Stimulated activated CD8-positive, alpha-beta memory T cell treated with anti-CD3 and anti-CD28 coated beads, Interleukin-12 subunit alpha, Interleukin-12 subunit beta, amount 100 ng/mL, for 24 hours (primary cell): ENCODE measurements at regions not wholly inside any gene's neighbourhood (a gene's known extent, or its start where the extent isn't known, plus 50 kb on each side); places are given as distances from the start of the nearest gene placed in this dataset.
"Not testable (repeated sequence)": the region's sequence is repeated elsewhere in the genome, so short reads cannot be mapped to it uniquely, and the experiment has no call there.

Experiments
- DNase-seq: peaks from one replicate; pipeline ENCODE4 v3.0.0-alpha.2; 2020; ENCODE audit errors: extremely low read depth

DNA sequence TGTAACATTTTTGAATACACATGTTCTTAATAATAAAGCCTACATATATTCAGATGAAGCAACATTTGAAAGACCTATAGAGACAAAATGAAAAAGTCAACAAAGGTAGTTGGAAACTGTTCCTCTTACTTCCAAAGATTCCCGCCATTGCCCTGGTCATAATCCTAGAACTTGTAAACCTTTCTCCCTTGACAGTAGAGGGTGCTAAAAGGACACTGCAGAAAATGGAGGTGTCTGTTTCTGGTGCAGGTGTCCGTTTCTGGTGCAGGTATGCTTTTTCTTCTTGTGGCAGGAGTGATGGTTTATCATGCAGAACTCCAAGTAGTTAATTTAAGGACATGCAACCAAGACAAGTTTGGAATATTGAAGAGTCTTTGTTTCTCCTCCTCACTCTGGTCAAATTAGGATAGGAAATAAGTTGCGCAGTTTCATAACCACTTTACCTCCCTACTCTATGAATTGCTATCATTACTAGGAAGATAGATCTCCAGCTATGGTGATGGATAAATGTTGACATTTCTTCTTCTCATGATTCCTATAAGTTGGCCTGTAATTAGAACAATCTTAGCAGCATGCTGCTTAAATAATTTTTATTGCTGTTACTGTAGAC lies 56.0 kb upstream of the FAM174A start:
- no peak for DNase-seq

- DNase-seq, result no peak
Observed at GRCh38 chr5:100472091-100472490, 63.1 kb upstream of the FAM174A start.

- DNase-seq, result no peak
Observed at GRCh38 chr5:100469767-100470166, 65.4 kb upstream of the FAM174A start.

DNA sequence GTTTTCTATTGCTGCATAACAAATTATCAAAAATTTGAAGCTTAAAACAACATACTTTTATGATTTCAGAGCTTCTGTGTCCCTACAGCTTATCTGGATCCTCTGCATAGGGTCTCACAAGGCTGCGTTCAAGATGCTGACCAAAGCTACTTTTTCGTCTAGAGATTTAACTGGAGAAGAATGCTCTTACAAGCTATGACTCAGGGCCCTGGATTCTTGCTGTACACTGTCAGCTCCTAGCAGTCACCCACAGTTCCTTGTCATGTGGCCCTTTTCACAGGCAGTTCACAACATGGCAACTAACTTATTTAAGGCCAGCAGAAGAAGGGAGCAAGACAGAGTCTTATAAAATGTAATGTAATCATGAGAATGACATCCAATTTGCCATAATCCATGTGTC lies 70.8 kb upstream of the FAM174A start:
- DNase-seq, result no peak

- DNase-seq, result no peak
Observed at GRCh38 chr5:100456615-100457014, 78.6 kb upstream of the FAM174A start.

DNA sequence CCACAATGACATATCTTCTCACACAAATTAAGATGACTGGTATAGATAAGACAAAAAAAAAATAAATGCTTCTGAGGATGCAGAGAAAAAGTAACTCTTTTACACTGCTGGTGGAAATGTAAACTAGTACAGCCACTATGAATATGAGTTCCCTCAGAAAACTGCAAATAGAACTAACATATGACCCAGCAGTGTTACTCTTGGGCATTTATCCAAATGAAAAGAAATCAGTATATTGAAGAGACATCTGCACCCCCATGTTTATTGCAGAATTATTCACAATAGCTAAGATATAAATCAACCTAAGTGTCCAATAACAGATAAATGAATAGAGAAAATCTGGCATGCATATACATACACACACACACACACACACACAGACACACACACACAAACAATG lies 83.0 kb upstream of the FAM174A start:
- DNase-seq, result no peak

DNA sequence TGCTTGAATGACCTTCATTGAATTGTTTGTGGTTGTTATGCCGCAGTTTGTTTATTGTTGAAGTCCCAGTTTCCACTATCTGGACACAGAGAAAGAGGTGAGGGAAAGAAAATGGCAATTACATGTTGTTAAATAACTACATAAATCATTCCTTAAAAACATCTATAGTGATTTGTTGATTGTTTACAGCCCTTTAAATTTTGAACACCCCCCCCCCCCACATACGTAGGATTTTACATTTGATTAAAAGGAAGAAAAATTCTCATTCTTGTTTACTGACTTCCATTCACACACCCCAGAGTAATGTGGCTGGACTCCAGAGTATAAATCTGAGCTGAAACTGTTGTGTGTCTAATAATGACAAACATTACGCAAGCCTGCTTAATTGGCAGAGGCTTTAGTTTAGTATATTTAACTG lies 87.1 kb upstream of the FAM174A start:
- DNase-seq, result no peak

GRCh38 chr5:100446879-100447430 lies 88.2 kb upstream of the FAM174A start:
- no peak for DNase-seq

- no peak for DNase-seq
Observed at GRCh38 chr5:100444961-100445360, 90.2 kb upstream of the FAM174A start.

- DNase-seq, result no peak
Observed at GRCh38 chr5:100434815-100435214, 100.4 kb upstream of the FAM174A start.

DNA sequence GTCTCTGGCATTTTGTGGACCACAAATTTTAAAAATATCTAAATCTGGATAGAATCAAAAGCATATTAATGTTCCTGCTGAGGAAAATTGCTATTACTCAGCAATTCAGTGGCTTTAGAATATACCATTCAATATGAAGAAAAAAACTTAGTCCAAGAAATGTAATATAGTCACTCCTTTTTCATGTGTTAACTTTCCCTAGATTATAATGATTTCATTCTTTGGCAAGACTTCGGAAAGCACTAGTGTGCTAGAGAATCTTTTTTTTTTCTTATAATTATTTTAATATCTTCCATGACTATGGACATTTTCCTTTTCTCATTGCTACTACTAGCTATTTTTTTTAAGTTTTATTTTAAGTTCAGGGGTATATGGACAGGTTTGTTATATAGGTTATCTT lies 102.4 kb upstream of the FAM174A start:
- DNase-seq, result no peak

DNA sequence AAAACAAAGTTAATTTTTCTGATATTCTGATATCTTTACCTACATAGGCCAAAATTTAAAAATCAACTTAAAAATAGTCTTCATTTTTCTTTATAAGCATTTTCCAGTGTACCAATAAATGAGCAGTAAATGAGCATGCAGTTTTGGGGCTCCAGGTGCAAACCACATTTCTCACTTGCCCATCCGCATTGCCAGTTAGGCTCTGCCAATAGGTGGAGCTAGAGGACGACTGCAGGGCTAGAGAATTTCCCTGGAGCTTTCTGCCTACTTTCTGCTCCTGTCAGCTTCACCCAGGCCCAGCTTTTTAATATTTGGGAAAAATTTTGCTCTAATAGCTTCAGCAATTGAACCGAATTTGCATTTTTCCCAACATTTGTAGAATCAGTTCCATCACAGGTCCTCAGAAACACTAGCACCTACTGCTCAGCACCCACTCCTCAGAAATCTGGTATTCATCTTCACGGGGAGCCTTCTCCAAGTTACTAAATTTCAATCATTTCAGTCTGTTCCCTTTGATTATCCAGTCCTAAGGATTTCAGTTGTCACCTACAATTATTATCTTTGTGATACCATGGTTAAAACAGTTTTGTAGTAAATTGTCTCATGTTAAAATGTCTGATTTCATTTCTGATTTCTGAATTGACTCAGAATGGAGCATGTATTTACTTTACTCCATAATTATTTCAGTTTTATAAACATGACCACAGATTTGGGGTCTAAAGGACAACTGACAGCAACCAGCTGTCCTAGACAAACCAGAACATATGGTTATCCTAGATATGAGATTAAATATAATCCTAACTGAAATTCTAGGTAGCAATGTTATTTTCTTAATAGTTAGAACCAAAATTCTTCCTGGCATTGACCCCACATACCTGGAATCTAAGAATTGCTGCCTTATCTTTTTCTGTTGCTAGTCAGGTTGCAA lies 104.6 kb upstream of the FAM174A start:
- DNase-seq, result peak; percentile 5

DNA sequence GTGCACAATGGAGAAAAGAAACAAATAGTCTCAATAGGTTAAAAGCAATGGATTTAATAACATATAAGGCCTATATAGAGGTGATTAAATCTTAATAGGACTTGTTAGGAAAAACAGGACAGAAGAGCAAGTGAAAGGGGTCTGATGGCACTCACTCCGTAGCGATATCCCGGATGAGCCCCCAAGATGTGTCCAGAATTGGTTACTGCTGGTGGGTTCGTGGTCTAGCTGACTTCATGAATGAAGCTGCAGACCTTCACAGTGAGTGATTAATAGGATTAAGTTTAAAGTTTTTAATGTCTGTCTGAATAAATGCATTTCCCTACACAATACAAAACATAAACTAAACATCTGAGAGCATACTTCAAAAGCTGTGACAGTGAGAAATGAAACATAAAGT lies 110.4 kb upstream of the FAM174A start:
- no peak for DNase-seq

GRCh38 chr5:100424017-100424416 lies 111.2 kb upstream of the FAM174A start:
- no peak for DNase-seq

DNA sequence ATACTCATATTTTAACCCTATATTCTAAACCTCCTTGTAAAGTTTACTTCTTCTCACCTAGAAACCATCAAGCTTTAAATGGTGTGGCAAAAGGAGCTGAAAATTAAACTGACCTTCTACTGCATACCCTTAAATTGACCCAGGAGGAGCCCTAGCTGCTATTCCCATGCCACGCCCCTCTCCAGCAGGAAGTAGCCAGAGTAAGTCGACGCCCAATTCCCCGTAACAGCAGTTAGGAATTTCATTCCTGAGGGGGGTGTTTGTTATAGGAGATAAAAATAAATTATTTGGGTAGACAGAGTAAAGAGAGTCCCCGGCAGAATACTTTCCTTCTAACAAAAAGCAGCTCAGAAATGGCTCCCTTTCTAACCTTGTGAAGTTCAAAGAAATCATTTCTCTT lies 111.8 kb upstream of the FAM174A start:
- DNase-seq, result no peak

DNA sequence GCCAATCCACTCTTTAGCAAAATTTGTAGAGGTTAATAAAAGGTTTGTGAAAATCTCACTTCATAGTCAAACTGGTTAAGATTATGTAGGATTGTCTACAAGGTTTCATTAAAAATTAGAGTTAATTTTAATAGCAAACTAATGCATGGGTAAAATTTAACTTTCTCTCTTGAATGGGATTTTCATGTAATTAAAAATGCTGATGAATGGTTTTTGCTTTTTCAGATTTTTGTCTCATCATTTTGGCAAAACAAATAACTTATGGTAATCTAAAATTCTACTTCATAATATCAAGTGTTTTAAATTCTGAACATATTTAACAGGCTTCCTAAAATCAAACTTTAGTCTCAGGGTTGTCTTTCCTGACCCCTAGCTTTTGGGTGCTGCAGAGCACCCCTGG lies 113.8 kb upstream of the FAM174A start:
- DNase-seq, result no peak

DNA sequence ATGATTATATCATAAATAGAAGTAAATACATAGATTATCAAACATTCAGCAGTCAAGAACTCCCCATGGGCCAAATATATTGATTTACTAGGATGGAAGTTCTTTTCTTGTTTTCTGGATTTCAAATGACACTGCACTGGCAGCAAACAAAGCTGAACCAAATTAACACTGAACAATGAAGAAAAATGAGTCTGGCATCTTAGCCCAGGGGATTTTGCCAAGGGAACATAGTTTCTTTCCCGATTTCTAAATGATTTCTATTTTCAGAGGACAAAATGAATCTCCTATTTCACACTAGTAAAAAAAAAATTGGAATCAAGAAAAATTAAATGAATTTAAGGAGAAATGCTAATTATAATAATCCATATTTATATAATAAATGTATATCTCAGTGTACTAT lies 116.9 kb upstream of the FAM174A start:
- DNase-seq, result no peak

DNA sequence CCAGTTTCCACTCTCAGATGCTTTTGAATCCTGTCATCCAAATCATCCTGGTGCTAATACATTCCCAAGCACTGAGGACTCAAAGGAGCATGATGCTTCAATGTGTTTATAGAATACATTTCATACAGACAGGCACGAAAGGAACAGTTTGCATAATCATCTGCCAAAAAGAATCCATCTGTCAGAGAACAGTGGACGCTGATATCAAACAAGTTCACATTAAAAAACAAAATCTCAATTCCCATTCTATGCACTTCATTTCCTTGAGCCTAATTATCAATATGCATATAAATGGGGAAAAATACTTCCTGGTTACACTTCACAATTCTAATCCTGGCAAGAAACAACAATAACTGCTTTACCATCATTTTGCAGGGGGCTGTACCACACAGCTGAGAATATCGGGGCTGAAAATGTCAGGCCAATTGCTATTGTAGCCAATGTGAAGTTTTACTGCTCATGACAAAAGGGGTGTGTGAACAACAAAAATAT lies 125.5 kb upstream of the FAM174A start:
- no peak for DNase-seq

DNA sequence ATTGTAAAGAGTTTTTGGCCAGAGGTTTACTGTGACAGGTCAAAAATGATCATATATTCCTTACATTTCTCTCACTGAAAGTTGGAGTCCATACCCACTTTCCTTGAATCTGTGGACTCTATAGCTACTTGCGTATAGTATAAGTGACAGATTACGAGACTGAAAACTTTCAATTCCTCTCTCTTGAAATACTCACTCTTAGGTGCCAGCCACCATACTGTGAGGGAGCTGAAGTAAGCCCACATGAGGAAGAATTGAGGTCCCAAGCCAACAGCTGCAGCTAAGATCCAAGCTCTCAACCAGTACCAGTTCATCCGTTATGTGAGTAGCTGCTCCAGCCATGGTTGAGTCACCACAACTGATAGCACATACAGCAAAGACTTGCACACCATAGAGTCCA lies 128.1 kb upstream of the FAM174A start:
- DNase-seq, result no peak

GRCh38 chr5:100406640-100407039 lies 128.5 kb upstream of the FAM174A start:
- no peak for DNase-seq

DNA sequence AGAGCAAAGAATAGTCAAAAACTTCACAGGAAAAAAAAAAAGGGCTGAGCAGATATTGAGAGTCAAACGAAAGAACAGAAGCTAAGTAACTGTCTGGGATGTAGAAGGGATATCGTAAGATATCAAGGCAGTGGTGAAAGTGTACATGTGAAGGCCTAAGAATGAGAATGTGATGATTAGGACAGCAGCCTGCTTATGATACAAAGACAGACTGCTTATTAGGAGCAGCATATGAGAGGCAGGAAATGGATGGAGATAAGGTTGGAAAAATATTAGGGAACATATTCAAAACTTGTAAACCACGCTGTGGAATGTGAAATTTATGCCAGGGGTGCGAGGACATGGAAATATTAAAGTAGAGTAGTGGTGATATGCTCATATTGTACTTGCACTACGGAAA lies 133.1 kb upstream of the FAM174A start:
- no peak for DNase-seq

GRCh38 chr5:100401149-100401548 lies 134.0 kb upstream of the FAM174A start:
- no peak for DNase-seq

DNA sequence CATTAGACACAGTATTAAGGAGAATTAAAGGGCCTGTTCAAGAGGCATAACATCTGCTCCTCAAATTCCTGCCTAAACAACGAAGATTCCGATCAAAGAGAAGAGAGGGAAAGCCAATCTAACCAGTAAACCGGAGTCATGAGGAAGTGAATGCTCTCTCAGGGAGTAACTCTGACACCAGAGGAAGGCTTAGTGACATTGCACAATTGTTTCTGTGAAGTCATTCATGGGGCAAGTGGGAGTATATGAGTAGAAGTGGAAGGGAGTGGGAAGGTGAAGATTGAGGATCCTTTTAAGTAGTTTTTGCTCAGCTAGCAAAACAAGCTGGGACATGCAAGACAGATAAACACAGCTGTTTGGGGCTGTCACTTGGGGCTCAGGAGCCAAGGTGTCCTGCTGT lies 136.4 kb upstream of the FAM174A start:
- DNase-seq, result not testable (repeated sequence)
